ENCODE measurements at regions not wholly inside any gene's neighbourhood (a gene's known extent, or its start where the extent isn't known, plus 50 kb on each side); places are given as distances from the start of the nearest gene placed in this dataset.

DNA sequence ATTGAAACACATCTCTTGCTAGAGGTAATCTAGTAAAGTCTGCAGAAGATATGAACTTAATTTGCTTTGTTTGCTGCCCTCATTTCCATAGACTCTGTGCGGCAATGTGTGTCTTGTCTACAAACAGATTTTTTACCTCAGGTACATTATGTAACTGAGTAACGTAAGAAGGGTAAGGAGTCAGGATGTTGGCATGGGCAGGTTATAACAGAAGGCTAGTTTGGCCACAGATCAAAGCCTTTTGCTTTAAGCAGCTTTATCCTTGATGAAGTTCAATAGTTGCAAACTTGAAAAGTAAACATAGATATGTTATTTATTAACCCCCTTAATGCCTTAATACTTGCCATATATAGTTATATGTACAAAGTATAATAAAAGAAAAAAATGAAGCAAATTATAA is 391.6 kb upstream of the FKBP1C start:
- Histone ChIP-seq H3K9me3 (ENCODE audit: low read length) (no peaks in the 10 kb centered on the region), H3K9me2 (replicated peaks; ENCODE audit: low read length) (no peaks in the 10 kb centered on the region), H3K4me1 (ENCODE audit: insufficient read depth, low read length) (no peaks in the 10 kb centered on the region), H3K4me2 (ENCODE audit: low read length) (no peak overlapping the region), H3K36me3 (ENCODE audit: low read depth, low read length) (no peaks in the 10 kb centered on the region), H3K27ac (ENCODE audit: low read length) (no peak overlapping the region), H2AFZ (ENCODE audit: low read length) (no peak overlapping the region), H3K4me3 (ENCODE audit: low read length) (no peak overlapping the region), H3K9ac (ENCODE audit: low read length) (no peak overlapping the region), H3K27me3 (ENCODE audit: low read length) (no peaks in the 10 kb centered on the region), H4K20me1 (ENCODE audit: low read length) (no peaks in the 10 kb centered on the region), H3K79me2 (ENCODE audit: low read length) (no peaks in the 10 kb centered on the region), H3F3A (ENCODE audit: low read length, unreplicated experiment) (no peaks in the 10 kb centered on the region)
- CTCF ChIA-PET: no interaction called here
- DNase-seq: no peak
- ATAC-seq: no peak
- intact Hi-C loops (cut with micrococcal nuclease): no loop called here
- BruUV-seq (replicated peaks): no TSS peak
- POLR2A ChIA-PET (ENCODE audit: unreplicated experiment): no interaction called here
- TF ChIP-seq EZH2 (IDR thresholded peaks at IDR 0.05; ENCODE audit: low read length, unreplicated experiment): no peak
- TF ChIP-seq, protein P1, sequence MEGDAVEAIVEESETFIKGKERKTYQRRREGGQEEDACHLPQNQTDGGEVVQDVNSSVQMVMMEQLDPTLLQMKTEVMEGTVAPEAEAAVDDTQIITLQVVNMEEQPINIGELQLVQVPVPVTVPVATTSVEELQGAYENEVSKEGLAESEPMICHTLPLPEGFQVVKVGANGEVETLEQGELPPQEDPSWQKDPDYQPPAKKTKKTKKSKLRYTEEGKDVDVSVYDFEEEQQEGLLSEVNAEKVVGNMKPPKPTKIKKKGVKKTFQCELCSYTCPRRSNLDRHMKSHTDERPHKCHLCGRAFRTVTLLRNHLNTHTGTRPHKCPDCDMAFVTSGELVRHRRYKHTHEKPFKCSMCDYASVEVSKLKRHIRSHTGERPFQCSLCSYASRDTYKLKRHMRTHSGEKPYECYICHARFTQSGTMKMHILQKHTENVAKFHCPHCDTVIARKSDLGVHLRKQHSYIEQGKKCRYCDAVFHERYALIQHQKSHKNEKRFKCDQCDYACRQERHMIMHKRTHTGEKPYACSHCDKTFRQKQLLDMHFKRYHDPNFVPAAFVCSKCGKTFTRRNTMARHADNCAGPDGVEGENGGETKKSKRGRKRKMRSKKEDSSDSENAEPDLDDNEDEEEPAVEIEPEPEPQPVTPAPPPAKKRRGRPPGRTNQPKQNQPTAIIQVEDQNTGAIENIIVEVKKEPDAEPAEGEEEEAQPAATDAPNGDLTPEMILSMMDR (conservative IDR thresholded peaks at IDR 0.05; ENCODE audit: low read depth, low read length): no peak
- no peak for TF ChIP-seq EZH2phosphoT487 (IDR thresholded peaks at IDR 0.05; ENCODE audit: borderline replicate concordance, low read length)

DNA sequence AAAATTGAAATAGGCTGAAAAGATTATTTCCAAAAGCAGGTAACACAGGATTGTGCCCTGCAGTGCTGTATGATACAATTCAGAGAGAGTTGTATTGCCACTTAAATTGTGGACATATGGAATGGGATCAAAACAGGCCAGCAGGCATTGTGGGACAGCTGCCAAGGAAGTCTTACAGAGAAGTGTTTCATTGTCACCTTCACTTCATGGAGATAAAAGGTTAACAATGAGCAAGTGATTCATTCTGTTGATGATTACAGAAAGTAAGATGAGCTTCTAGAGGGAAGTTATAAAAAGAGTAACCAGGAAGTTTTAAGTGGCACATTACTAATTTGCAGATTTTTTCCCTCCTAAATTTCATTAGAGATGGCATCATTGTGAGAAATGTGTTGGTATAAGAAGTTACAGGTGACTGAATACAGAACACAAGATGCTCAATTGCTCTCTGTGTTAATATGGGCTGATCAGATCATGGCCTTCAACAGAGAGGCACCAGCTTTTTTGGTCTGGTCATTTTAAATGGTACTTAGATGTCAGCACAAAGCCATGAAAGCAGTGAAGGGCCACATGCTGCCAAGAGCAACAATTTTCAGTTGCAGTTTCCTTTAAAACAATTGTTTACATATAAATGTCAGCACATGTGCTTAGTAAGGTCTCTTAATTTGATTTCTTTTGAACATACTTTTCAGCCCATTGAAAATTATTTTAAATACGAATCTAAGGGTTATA is 402.5 kb upstream of the FKBP1C start:
- Histone ChIP-seq H3K9ac (ENCODE audit: low read length) (no peak overlapping the region), H3K79me2 (ENCODE audit: low read length) (no peaks in the 10 kb centered on the region), H4K20me1 (ENCODE audit: low read length) (no peaks in the 10 kb centered on the region), H3K4me3 (ENCODE audit: low read length) (no peak overlapping the region), H3K36me3 (ENCODE audit: low read depth, low read length) (no peaks in the 10 kb centered on the region), H3K27ac (ENCODE audit: low read length) (no peak overlapping the region), H3K9me2 (replicated peaks; ENCODE audit: low read length) (no peaks in the 10 kb centered on the region), H2AFZ (ENCODE audit: low read length) (no peak overlapping the region), H3K4me2 (ENCODE audit: low read length) (no peak overlapping the region), H3K9me3 (ENCODE audit: low read length) (no peaks in the 10 kb centered on the region), H3F3A (ENCODE audit: low read length, unreplicated experiment) (no peaks in the 10 kb centered on the region), H3K27me3 (ENCODE audit: low read length) (no peaks in the 10 kb centered on the region), H3K4me1 (ENCODE audit: insufficient read depth, low read length) (no peaks in the 10 kb centered on the region)
- no peak for DNase-seq
- ChIA-PET POLR2A (ENCODE audit: unreplicated experiment) (no interaction called here), CTCF (no interaction called here)
- intact Hi-C loops (cut with micrococcal nuclease): no loop called here
- no TSS peak for BruUV-seq (replicated peaks)
- no peak for ATAC-seq
- TF ChIP-seq, protein P1 (conservative IDR thresholded peaks at IDR 0.05; ENCODE audit: low read depth, low read length): no peak
- TF ChIP-seq EZH2 (IDR thresholded peaks at IDR 0.05; ENCODE audit: low read length, unreplicated experiment) (no peak), EZH2phosphoT487 (IDR thresholded peaks at IDR 0.05; ENCODE audit: borderline replicate concordance, low read length) (no peak)

DNA sequence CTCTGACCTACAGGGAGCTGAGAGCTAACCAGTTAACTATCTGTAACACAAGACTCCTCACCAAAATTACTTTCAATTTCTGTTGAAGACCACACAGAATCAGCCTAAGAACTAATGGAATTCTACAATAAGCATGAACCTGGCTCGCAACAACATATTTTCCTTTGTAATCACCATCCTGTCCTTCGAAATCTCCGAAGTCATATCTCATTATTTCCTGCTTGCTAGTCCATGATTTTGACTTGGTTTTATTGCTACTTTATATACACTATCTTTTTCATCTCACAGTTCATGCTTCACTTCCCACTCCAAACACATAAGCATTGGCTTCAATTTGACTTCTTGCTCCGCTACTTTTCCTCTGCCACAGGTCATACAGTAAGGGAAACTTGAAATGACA is 405.8 kb upstream of the FKBP1C start:
- Histone ChIP-seq H3F3A (ENCODE audit: low read length, unreplicated experiment) (no peaks in the 10 kb centered on the region), H3K79me2 (ENCODE audit: low read length) (no peaks in the 10 kb centered on the region), H3K27ac (ENCODE audit: low read length) (no peak overlapping the region), H3K9ac (ENCODE audit: low read length) (no peak overlapping the region), H3K27me3 (ENCODE audit: low read length) (no peaks in the 10 kb centered on the region), H3K36me3 (ENCODE audit: low read depth, low read length) (no peaks in the 10 kb centered on the region), H3K4me1 (ENCODE audit: insufficient read depth, low read length) (no peaks in the 10 kb centered on the region), H4K20me1 (ENCODE audit: low read length) (no peaks in the 10 kb centered on the region), H3K4me3 (ENCODE audit: low read length) (no peak overlapping the region), H3K4me2 (ENCODE audit: low read length) (no peak overlapping the region), H3K9me2 (replicated peaks; ENCODE audit: low read length) (no peaks in the 10 kb centered on the region), H2AFZ (ENCODE audit: low read length) (no peak overlapping the region), H3K9me3 (ENCODE audit: low read length) (no peaks in the 10 kb centered on the region)
- no peak for TF ChIP-seq EZH2phosphoT487 (IDR thresholded peaks at IDR 0.05; ENCODE audit: borderline replicate concordance, low read length)
- TF ChIP-seq, protein P1 (conservative IDR thresholded peaks at IDR 0.05; ENCODE audit: low read depth, low read length): no peak
- ChIA-PET POLR2A (ENCODE audit: unreplicated experiment) (no interaction called here), CTCF (no interaction called here)
- intact Hi-C loops (cut with micrococcal nuclease): no loop called here
- ATAC-seq: no peak
- no TSS peak for BruUV-seq (replicated peaks)
- peak; percentile 6 for DNase-seq
